PC-3 (cell line): ENCODE measurements at regions not wholly inside any gene's neighbourhood (a gene's known extent, or its start where the extent isn't known, plus 50 kb on each side); places are given as distances from the start of the nearest gene placed in this dataset.
A peak's percentile ranks its signal among the peaks of the same experiment; 100 is the strongest.

Source experiments
- ATAC-seq: fragments of 200-7000 bp; cut with Tn5 transposase; 2 replicates; pipeline ENCODE4 v1.9.1; 2020; ENCODE audit warnings: mild to moderate bottlenecking, moderate library complexity
- BruUV-seq: library from RNA; stranded (reverse); fragments of 400-500 nt; replicated peaks from 2 replicates; lab custom pipeline; 2021; lab: Mats Ljungman, UMichigan
- CTCF ChIA-PET: fragments of 300-600 bp; sonication (Branson Sonifier 250); formaldehyde crosslinking; loops from one replicate; lab custom pipeline; 2022; ENCODE audit warnings: antibody characterized with exemption; lab: Charles Lee
- POLR2A ChIA-PET: fragments of 300-600 bp; sonication (Branson Sonifier 250); formaldehyde crosslinking; loops from one replicate; lab custom pipeline; 2022; ENCODE audit warnings: antibody characterized with exemption; ENCODE audit not compliant: unreplicated experiment; lab: Charles Lee
- DNase-seq: peaks from one replicate; pipeline ENCODE4 v3.0.0-alpha.2; 2015
- H2AFZ ChIP-seq: fragments of 300-600 bp; sonication (generic); 2 replicates; pipeline ENCODE4 v1.6.0; 2016; ENCODE audit warnings: antibody characterized with exemption, low read length
- H3F3A ChIP-seq: fragments of 300-600 bp; sonication (generic); one replicate; pipeline ENCODE4 v1.6.0; 2017; ENCODE audit warnings: antibody characterized with exemption, low read length, control low read depth, mild to moderate bottlenecking; ENCODE audit not compliant: unreplicated experiment
- H3K27ac ChIP-seq: fragments of 300-600 bp; sonication (generic); 2 replicates; pipeline ENCODE4 v1.5.1; 2016; ENCODE audit warnings: mild to moderate bottlenecking, low read length
- H3K27me3 ChIP-seq: fragments of 300-600 bp; sonication (generic); 2 replicates; pipeline ENCODE4 v1.6.1; 2016; ENCODE audit warnings: low read length, mixed read lengths
- H3K36me3 ChIP-seq: fragments of 300-600 bp; sonication (generic); 2 replicates; pipeline ENCODE4 v1.6.1; 2016; ENCODE audit warnings: low read depth, mixed run types, low read length, mixed read lengths
- H3K4me1 ChIP-seq: fragments of 300-600 bp; sonication (generic); 2 replicates; pipeline ENCODE4 v1.5.1; 2016; ENCODE audit warnings: low read length; ENCODE audit not compliant: insufficient read depth
- H3K4me2 ChIP-seq: fragments of 300-600 bp; sonication (generic); 2 replicates; pipeline ENCODE4 v1.6.0; 2016; ENCODE audit warnings: low read length
- H3K4me3 ChIP-seq: fragments of 300-600 bp; sonication (generic); 2 replicates; pipeline ENCODE4 v1.5.1; 2016; ENCODE audit warnings: mild to moderate bottlenecking, low read length, mixed read lengths
- H3K79me2 ChIP-seq: fragments of 300-600 bp; sonication (generic); 2 replicates; pipeline ENCODE4 v1.6.1; 2017; ENCODE audit warnings: low read length, mixed read lengths
- H3K9ac ChIP-seq: fragments of 300-600 bp; sonication (generic); 2 replicates; pipeline ENCODE4 v1.6.0; 2016; ENCODE audit warnings: mild to moderate bottlenecking, low read length
- H3K9me2 ChIP-seq: fragments of 300-600 bp; sonication (generic); replicated peaks from 2 replicates; pipeline ENCODE4 v1.6.1; 2016; ENCODE audit warnings: mixed run types, low read length, mixed read lengths
- H3K9me3 ChIP-seq: fragments of 300-600 bp; sonication (generic); 2 replicates; pipeline ENCODE4 v1.6.1; 2016; ENCODE audit warnings: low read length, mixed read lengths
- H4K20me1 ChIP-seq: fragments of 300-600 bp; sonication (generic); 2 replicates; pipeline ENCODE4 v1.6.1; 2016; ENCODE audit warnings: low read length, mixed read lengths
- CTCF ChIP-seq: fragments of 300-600 bp; sonication (generic); conservative IDR thresholded peaks from 2 replicates; pipeline ENCODE4 v1.5.1; 2017; ENCODE audit warnings: antibody characterized with exemption, low read depth, mild to moderate bottlenecking, low read length
- EZH2 ChIP-seq: fragments of 300-600 bp; sonication (generic); IDR thresholded peaks from one replicate; pipeline ENCODE4 v1.6.1; 2017; ENCODE audit warnings: antibody characterized with exemption, mild to moderate bottlenecking, low read length; ENCODE audit not compliant: unreplicated experiment
- EZH2phosphoT487 ChIP-seq: fragments of 300-600 bp; sonication (generic); IDR thresholded peaks from 2 replicates; pipeline ENCODE4 v1.6.1; 2018; ENCODE audit warnings: mild to moderate bottlenecking, antibody characterized with exemption, low read length, borderline replicate concordance
- intact Hi-C: fragments of 100-400 bp; cut with micrococcal nuclease; formaldehyde crosslinking; loops from 2 replicates; pipeline ENCODE4 v1.9.0; 2023

GRCh38 chr19:34075661-34076091 lies 96.6 kb upstream of the LSM14A start:
- TF ChIP-seq EZH2 (no peak), EZH2phosphoT487 (no peak), CTCF (no peak)
- no peaks in the 10 kb centered on the region for H3K27me3 ChIP-seq
- POLR2A ChIA-PET: interaction anchor here (0.7 kb wide), 1 partner anchor 8 kb away, joined by 5 read pairs; no protein-coding TSS in a partner anchor
- peak; percentile 70 for ATAC-seq
- H3F3A ChIP-seq: no peaks in the 10 kb centered on the region
- no peaks in the 10 kb centered on the region for H3K79me2 ChIP-seq
- H3K4me3 ChIP-seq: no peak overlapping the region
- intact Hi-C loops: no loop called here
- BruUV-seq: no TSS peak
- H3K9me2 ChIP-seq: no peaks in the 10 kb centered on the region
- CTCF ChIA-PET: no interaction called here
- no peak overlapping the region for H3K4me2 ChIP-seq
- no peaks in the 10 kb centered on the region for H3K9me3 ChIP-seq
- peak overlapping the region; percentile 44 for H3K27ac ChIP-seq
- peaks cover 14% of the 10 kb centered on the region for H3K4me1 ChIP-seq
- peak overlapping the region; percentile 45; the same call in 1 of the 2 replicates for H2AFZ ChIP-seq
- DNase-seq: peak; percentile 69
- H3K36me3 ChIP-seq: no peaks in the 10 kb centered on the region
- no peak overlapping the region for H3K9ac ChIP-seq
- H4K20me1 ChIP-seq: no peaks in the 10 kb centered on the region

GRCh38 chr19:34082289-34083077 lies 89.8 kb upstream of the LSM14A start:
- Histone ChIP-seq H3K36me3 (no peaks in the 10 kb centered on the region), H3K79me2 (no peaks in the 10 kb centered on the region), H3K9me2 (no peaks in the 10 kb centered on the region), H3K4me3 (no peak overlapping the region), H3K4me2 (no peak overlapping the region), H4K20me1 (no peaks in the 10 kb centered on the region), H3K9ac (no peak overlapping the region), H3K27ac (no peak overlapping the region), H2AFZ (no peak overlapping the region), H3K9me3 (no peaks in the 10 kb centered on the region), H3K4me1 (no peaks in the 10 kb centered on the region), H3K27me3 (no peaks in the 10 kb centered on the region), H3F3A (no peaks in the 10 kb centered on the region)
- BruUV-seq: no TSS peak
- DNase-seq: no peak
- intact Hi-C loops: no loop called here
- TF ChIP-seq EZH2 (no peak), CTCF (no peak), EZH2phosphoT487 (no peak)
- ChIA-PET CTCF (no interaction called here), POLR2A (no interaction called here)
- ATAC-seq: no peak
